ENCODE measurements at regions not wholly inside any gene's neighbourhood (a gene's known extent, or its start where the extent isn't known, plus 50 kb on each side); places are given as distances from the start of the nearest gene placed in this dataset.

DNA sequence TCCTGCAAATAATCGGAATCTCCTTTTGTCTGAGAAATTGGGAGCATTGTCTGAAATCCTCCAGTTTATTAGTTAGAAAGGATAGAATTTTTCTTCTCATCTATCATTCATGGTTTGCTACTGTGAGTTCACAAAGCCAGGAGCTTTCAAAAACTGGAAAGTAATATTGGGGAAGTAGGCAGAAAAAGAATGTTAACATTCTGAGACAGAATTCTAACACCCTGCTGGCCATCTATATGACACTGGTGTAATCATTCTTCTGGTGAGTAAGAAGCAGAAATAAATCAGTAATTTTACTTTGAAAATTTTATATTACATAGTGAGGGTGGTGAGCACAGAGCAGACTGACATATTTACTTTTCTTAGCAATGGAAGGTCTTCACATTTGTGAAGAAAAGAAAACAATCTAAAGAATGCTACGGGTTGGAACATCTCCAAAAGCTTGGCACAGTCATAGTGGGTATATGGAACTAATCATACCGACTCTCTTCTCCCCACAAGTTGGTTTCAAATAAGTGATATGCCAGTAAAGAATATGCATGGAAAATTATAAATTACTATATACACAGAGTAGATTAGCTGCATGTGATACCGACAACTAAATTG lies 344.9 kb downstream of the LPIN1 start:
- TF ChIP-seq, protein P1, sequence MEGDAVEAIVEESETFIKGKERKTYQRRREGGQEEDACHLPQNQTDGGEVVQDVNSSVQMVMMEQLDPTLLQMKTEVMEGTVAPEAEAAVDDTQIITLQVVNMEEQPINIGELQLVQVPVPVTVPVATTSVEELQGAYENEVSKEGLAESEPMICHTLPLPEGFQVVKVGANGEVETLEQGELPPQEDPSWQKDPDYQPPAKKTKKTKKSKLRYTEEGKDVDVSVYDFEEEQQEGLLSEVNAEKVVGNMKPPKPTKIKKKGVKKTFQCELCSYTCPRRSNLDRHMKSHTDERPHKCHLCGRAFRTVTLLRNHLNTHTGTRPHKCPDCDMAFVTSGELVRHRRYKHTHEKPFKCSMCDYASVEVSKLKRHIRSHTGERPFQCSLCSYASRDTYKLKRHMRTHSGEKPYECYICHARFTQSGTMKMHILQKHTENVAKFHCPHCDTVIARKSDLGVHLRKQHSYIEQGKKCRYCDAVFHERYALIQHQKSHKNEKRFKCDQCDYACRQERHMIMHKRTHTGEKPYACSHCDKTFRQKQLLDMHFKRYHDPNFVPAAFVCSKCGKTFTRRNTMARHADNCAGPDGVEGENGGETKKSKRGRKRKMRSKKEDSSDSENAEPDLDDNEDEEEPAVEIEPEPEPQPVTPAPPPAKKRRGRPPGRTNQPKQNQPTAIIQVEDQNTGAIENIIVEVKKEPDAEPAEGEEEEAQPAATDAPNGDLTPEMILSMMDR (IDR thresholded peaks at IDR 0.05), result no peak
- no peak for TF ChIP-seq POLR2A (IDR thresholded peaks at IDR 0.05)
